ENCODE measurements at regions not wholly inside any gene's neighbourhood (a gene's known extent, or its start where the extent isn't known, plus 50 kb on each side); places are given as distances from the start of the nearest gene placed in this dataset.

DNA sequence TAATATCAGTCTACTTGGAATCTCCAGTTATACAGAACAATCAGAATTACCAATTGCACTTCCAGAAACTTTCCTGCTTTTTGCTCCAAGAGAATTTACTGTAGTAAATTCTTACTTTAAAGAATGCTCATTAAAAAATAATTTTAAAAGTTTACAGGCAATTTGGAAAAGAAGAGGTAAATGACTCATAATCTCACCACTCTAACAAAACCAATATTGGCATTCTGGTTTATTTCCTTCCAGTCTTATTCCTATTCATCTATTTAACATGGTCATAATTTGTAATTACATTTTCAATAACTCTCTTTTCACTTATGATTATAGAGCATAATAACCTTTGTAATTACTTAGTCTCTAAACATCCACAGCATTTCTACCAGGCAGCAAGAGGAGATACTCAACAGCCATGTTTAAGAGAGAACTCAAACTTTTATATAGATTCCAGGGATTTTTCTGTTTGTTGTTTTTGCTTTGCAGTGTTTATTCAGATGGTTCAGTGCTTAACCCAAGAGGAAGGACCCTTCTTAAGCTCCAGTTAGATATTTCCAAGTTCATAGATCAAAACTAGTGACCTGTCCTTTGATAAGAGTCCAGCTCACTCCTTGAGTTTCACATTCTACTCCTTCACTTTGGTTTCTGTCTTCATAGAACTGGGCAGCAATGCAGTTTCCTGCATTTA, 464.7 kb downstream of the TXNL1 start:
- Histone ChIP-seq H2AFZ (ENCODE audit: low read length) (no peak overlapping the region), H3K27ac (ENCODE audit: low read depth, low read length) (no peak overlapping the region), H3K9me3 (ENCODE audit: insufficient read depth in 2 of 2, low read depth in 1 of 2, low read length in 1 of 2) (no peaks in the 10 kb centered on the region), H2AK5ac (ENCODE audit: low read depth, low read length) (no peak overlapping the region), H3K4ac (replicated peaks; ENCODE audit: insufficient read length, low read depth, low read length) (no peak overlapping the region), H2BK15ac (ENCODE audit: low read length) (no peak overlapping the region), H2BK12ac (ENCODE audit: low read depth, low read length) (no peak overlapping the region), H3K36me3 (ENCODE audit: control insufficient read depth in 2 of 4, insufficient read depth in 4 of 4, low read length in 3 of 4) (no peaks in the 10 kb centered on the region), H3K4me2 (ENCODE audit: insufficient read depth in 1 of 2, low read depth in 2 of 2, low read length in 2 of 2) (no peak overlapping the region), H4K91ac (replicated peaks; ENCODE audit: insufficient read length, low read length) (no peak overlapping the region), H4K5ac (ENCODE audit: insufficient read length, low read depth, low read length) (no peak overlapping the region), H2BK120ac (replicated peaks; ENCODE audit: low read depth, low read length) (no peak overlapping the region), H3K18ac (ENCODE audit: extremely low read depth, low read length) (no peak overlapping the region), H3K4me1 (replicated peaks in 1 of 4; ENCODE audit: control insufficient read depth in 3 of 4, insufficient read depth in 4 of 4, low read length in 3 of 4) (peaks cover 0 to 3% (median 0%) of the 10 kb centered on the region in 4 experiments; a peak in 4 of 7 replicates), H3K56ac (replicated peaks; ENCODE audit: insufficient read length, low read depth, low read length) (no peak overlapping the region), H3K14ac (ENCODE audit: insufficient read length) (no peak overlapping the region), H4K20me1 (replicated peaks in 1 of 2; ENCODE audit: control insufficient read depth in 1 of 2, insufficient read depth in 2 of 2, low read length in 2 of 2) (no peaks in the 10 kb centered on the region), H3K9ac (replicated peaks in 1 of 4; ENCODE audit: extremely low read depth in 1 of 4, low read depth in 3 of 4, low read length in 3 of 4) (no peak overlapping the region), H2BK20ac (ENCODE audit: low read length) (0 out of 2 replicates have a peak overlapping the region, but pooled peaks have one; percentile 8), H3K79me2 (ENCODE audit: control insufficient read depth in 1 of 2, insufficient read depth in 2 of 2, low read length in 2 of 2) (no peaks in the 10 kb centered on the region), H3K23ac (ENCODE audit: insufficient read length) (no peak overlapping the region), H3K27me3 (replicated peaks in 1 of 4; ENCODE audit: control insufficient read depth in 3 of 4, extremely low read depth in 1 of 4, insufficient read depth in 3 of 4, low read length in 3 of 4) (no peaks in the 10 kb centered on the region), H3K79me1 (ENCODE audit: low read depth, low read length) (no peaks in the 10 kb centered on the region), H4K8ac (ENCODE audit: extremely low read depth, insufficient read depth, low read length) (no peak overlapping the region), H2BK5ac (ENCODE audit: low read depth, low read length) (no peak overlapping the region), H3K23me2 (ENCODE audit: low read depth, low read length) (no peaks in the 10 kb centered on the region), H3K4me3 (ENCODE audit: extremely low read depth in 1 of 4, insufficient read depth in 2 of 4, low read depth in 3 of 4, low read length in 4 of 4) (no peak overlapping the region)
- CTCF ChIA-PET (ENCODE audit: partially characterized antibody) = no interaction called here
- FAIRE-seq = no peak
- DNase-seq (ENCODE audit: low read depth in 1 of 2, low spot score in 2 of 2) = no peak
- POLR2A ChIA-PET (ENCODE audit: partially characterized antibody) = no interaction called here

Measured in H1 (cell line).